HCT116 (cell line): ENCODE measurements at regions not wholly inside any gene's neighbourhood (a gene's known extent, or its start where the extent isn't known, plus 50 kb on each side); places are given as distances from the start of the nearest gene placed in this dataset.

Source experiments
- ATAC-seq: fragments of 200-7000 bp; cut with Tn5 transposase; 2 replicates; pipeline ENCODE4 v1.9.1; 2020; ENCODE audit warnings: mild to moderate bottlenecking, moderate library complexity
- BruUV-seq: library from RNA; stranded (reverse); fragments of 400-500 nt; replicated peaks from 2 replicates; lab custom pipeline; 2021; lab: Mats Ljungman, UMichigan
- CTCF ChIA-PET: fragments of 300-600 bp; sonication (Branson Sonifier 250); formaldehyde crosslinking; loops from one replicate; lab custom pipeline; 2021; ENCODE audit warnings: antibody characterized with exemption; lab: Charles Lee
- POLR2A ChIA-PET: fragments of 300-600, 350-600 bp; sonication (Branson Sonifier 250); formaldehyde crosslinking; loops from one replicate; lab custom pipeline; 2021; ENCODE audit warnings: antibody characterized with exemption; lab: Charles Lee
- RAD21 ChIA-PET, 2 experiments: fragments of 300-600 bp; sonication (Branson Sonifier 250); formaldehyde crosslinking; loops; one replicate each; lab custom pipeline; 2023; ENCODE audit warnings: low total read pairs in 2 of 2; ENCODE audit not compliant: uncharacterized antibody in 2 of 2, unreplicated experiment in 2 of 2, low non-redundant PET in 1 of 2; lab: Charles Lee
- DNase-seq: peaks from one replicate; pipeline ENCODE4 v3.0.0-alpha.2; 2010; ENCODE audit warnings: low read depth, low spot score
- H2AFZ ChIP-seq: fragments of 200-600 bp; shearing (Covaris generic), sonication (generic); 2 replicates; pipeline ENCODE4 v1.6.1; 2017; ENCODE audit warnings: low read depth, mixed run types, mixed read lengths, antibody characterized with exemption, low read length; ENCODE audit not compliant: poor library complexity, severe bottlenecking
- H3K27ac ChIP-seq: 2 replicates; pipeline ENCODE4 v1.5.1; 2012; ENCODE audit warnings: low read depth, low read length
- H3K27me3 ChIP-seq: fragments of 200-600 bp; sonication (generic); 2 replicates; pipeline ENCODE4 v1.6.1; 2016; ENCODE audit warnings: mixed run types, low read length, mixed read lengths; ENCODE audit not compliant: insufficient read depth
- H3K36me3 ChIP-seq, 2 experiments: fragments of 200-500 bp in 1 of 2; fragments of 200-600 bp in 1 of 2; sonication (Bioruptor generic) in 1 of 2; sonication (generic) in 1 of 2; 2 replicates each; pipeline versions ENCODE4 v1.5.1 to v1.6.1; 2014 to 2016; ENCODE audit warnings: low read length in 2 of 2, inconsistent platforms in 1 of 2, mixed read lengths in 1 of 2, mixed run types in 1 of 2; ENCODE audit not compliant: insufficient read depth in 2 of 2, control insufficient read depth in 1 of 2
- H3K4me1 ChIP-seq, 2 experiments: fragments of 200-600 bp in 1 of 2; sonication (generic) in 1 of 2; 2 replicates each; pipeline versions ENCODE4 v1.5.1 to v1.6.1; 2012 to 2017; ENCODE audit warnings: low read length in 2 of 2, inconsistent platforms in 1 of 2, mild to moderate bottlenecking in 1 of 2, mixed read lengths in 1 of 2, mixed run types in 1 of 2, moderate library complexity in 1 of 2; ENCODE audit not compliant: insufficient read depth in 2 of 2, control insufficient read depth in 1 of 2
- H3K4me2 ChIP-seq: fragments of 200-600 bp; sonication (generic); 2 replicates; pipeline ENCODE4 v1.6.1; 2017; ENCODE audit warnings: mixed run types, low read length, mixed read lengths
- H3K4me3 ChIP-seq, 2 experiments: fragments of 200-600 bp in 1 of 2; sonication (generic) in 1 of 2; replicated peaks in 1 of 2; 2 replicates each; pipeline ENCODE4 v1.5.1; 2011 to 2016; ENCODE audit warnings: low read length in 2 of 2, control low read depth in 1 of 2, low read depth in 1 of 2, mild to moderate bottlenecking in 1 of 2, mixed read lengths in 1 of 2, mixed run types in 1 of 2
- H3K79me2 ChIP-seq: fragments of 200-600 bp; sonication (generic); 2 replicates; pipeline ENCODE4 v1.6.1; 2017; ENCODE audit warnings: mild to moderate bottlenecking, mixed run types, low read length, moderate library complexity, mixed read lengths; ENCODE audit not compliant: insufficient read depth
- H3K9ac ChIP-seq: fragments of 200-600 bp; sonication (generic); 2 replicates; pipeline ENCODE4 v1.6.1; 2016; ENCODE audit warnings: low read length, mixed read lengths
- H3K9me2 ChIP-seq: fragments of 200-600 bp; sonication (generic), shearing (Covaris generic); 2 replicates; pipeline ENCODE4 v1.6.1; 2017; ENCODE audit warnings: mixed run types, mild to moderate bottlenecking, moderate library complexity; ENCODE audit not compliant: insufficient read depth
- H3K9me3 ChIP-seq, 2 experiments: fragments of 200-500 bp in 1 of 2; fragments of 200-600 bp in 1 of 2; sonication (Bioruptor generic) in 1 of 2; sonication (generic) in 1 of 2; 2 replicates each; pipeline ENCODE4 v1.6.1; 2014 to 2017; ENCODE audit warnings: low read length in 2 of 2, mixed read lengths in 2 of 2, inconsistent platforms in 1 of 2, low read depth in 1 of 2, mild to moderate bottlenecking in 1 of 2, mixed run types in 1 of 2, moderate library complexity in 1 of 2; ENCODE audit not compliant: control insufficient read depth in 1 of 2, insufficient read depth in 1 of 2
- H4K20me1 ChIP-seq: fragments of 200-600 bp; sonication (generic), shearing (Covaris generic); 2 replicates; pipeline ENCODE4 v1.6.1; 2017; ENCODE audit warnings: mixed run types, mild to moderate bottlenecking, moderate library complexity; ENCODE audit not compliant: insufficient read depth
- CEBPB ChIP-seq: IDR thresholded peaks from 2 replicates; pipeline ENCODE4 v1.6.1; 2012; ENCODE audit warnings: low read depth
- CTCF ChIP-seq, 3 experiments: fragments of 200-600 bp in 1 of 3; sonication (generic) in 1 of 3; IDR thresholded peaks in 2 of 3; conservative IDR thresholded peaks in 1 of 3; 2 replicates each; pipeline ENCODE4 v1.5.1; 2012 to 2017; ENCODE audit warnings: low read depth in 2 of 3, low read length in 2 of 3, antibody characterized with exemption in 1 of 3, borderline replicate concordance in 1 of 3, control low read depth in 1 of 3, mild to moderate bottlenecking in 1 of 3, mixed read lengths in 1 of 3, mixed run types in 1 of 3, moderate library complexity in 1 of 3; ENCODE audit not compliant: insufficient read depth in 1 of 3
- EGR1 ChIP-seq: IDR thresholded peaks from 2 replicates; pipeline ENCODE4 v1.6.1; 2012; ENCODE audit warnings: low read depth
- ELF1 ChIP-seq: IDR thresholded peaks from 2 replicates; pipeline ENCODE4 v1.6.1; 2012; ENCODE audit warnings: low read depth, borderline replicate concordance
- EZH2 ChIP-seq: fragments of 200-600 bp; sonication (generic); IDR thresholded peaks from 2 replicates; pipeline ENCODE4 v1.6.1; 2017; ENCODE audit warnings: antibody characterized with exemption, mixed run types
- EZH2phosphoT487 ChIP-seq: fragments of 200-600 bp; IDR thresholded peaks from 2 replicates; pipeline ENCODE4 v1.6.1; 2018; ENCODE audit warnings: antibody characterized with exemption, borderline replicate concordance
- FOSL1 ChIP-seq: IDR thresholded peaks from 2 replicates; pipeline ENCODE4 v1.6.1; 2012; ENCODE audit warnings: low read depth
- JUND ChIP-seq: IDR thresholded peaks from 2 replicates; pipeline ENCODE4 v1.6.1; 2012
- POLR2A ChIP-seq: IDR thresholded peaks from 2 replicates; pipeline ENCODE4 v1.7.0; 2011; ENCODE audit warnings: borderline replicate concordance; ENCODE audit not compliant: insufficient read depth, insufficient read length; ENCODE audit errors: extremely low read depth
- RAD21 ChIP-seq: IDR thresholded peaks from 2 replicates; pipeline ENCODE4 v1.6.1; 2012; ENCODE audit warnings: low read depth, mild to moderate bottlenecking
- REST ChIP-seq: IDR thresholded peaks from 2 replicates; pipeline ENCODE4 v1.6.1; 2012; ENCODE audit warnings: low read depth
- SIN3A ChIP-seq: IDR thresholded peaks from 2 replicates; pipeline ENCODE4 v1.6.1; 2012; ENCODE audit warnings: low read depth
- SP1 ChIP-seq: IDR thresholded peaks from 2 replicates; pipeline ENCODE4 v1.6.1; 2012; ENCODE audit warnings: low read depth
- TCF7L2 ChIP-seq: IDR thresholded peaks from 2 replicates; pipeline ENCODE4 v1.7.0; 2011; ENCODE audit warnings: borderline replicate concordance, inconsistent platforms; ENCODE audit not compliant: insufficient read depth, insufficient read length; ENCODE audit errors: extremely low read depth
- YY1 ChIP-seq: IDR thresholded peaks from 2 replicates; pipeline ENCODE4 v1.6.1; 2011; ENCODE audit warnings: low read length, low read depth, moderate library complexity, mild to moderate bottlenecking; ENCODE audit not compliant: insufficient replicate concordance; ENCODE audit errors: extremely low read depth
- ZFX ChIP-seq: fragments of 450-650 bp; IDR thresholded peaks from 2 replicates; pipeline ENCODE4 v1.6.1; 2017
- ZNF274 ChIP-seq: fragments of 200-500 bp; sonication (Bioruptor generic); IDR thresholded peaks from 2 replicates; pipeline ENCODE4 v1.6.1; 2014; ENCODE audit warnings: mild to moderate bottlenecking, low read depth, low read length, inconsistent platforms
- intact Hi-C: fragments of 100-400 bp; cut with micrococcal nuclease; formaldehyde crosslinking; loops from 2 replicates; pipeline ENCODE4 v1.10.0; 2022
- TF ChIP-seq, protein P1 (sequence below): IDR thresholded peaks from 2 replicates; pipeline ENCODE4 v1.6.1; 2012
- TF ChIP-seq, protein P2 (sequence below): IDR thresholded peaks from 2 replicates; pipeline ENCODE4 v1.6.1; 2011; ENCODE audit warnings: mild to moderate bottlenecking, low read length, moderate library complexity; ENCODE audit not compliant: insufficient replicate concordance; ENCODE audit errors: extremely low read depth
- TF ChIP-seq, protein P3 (sequence below): IDR thresholded peaks from 2 replicates; pipeline ENCODE4 v1.6.1; 2012

DNA sequence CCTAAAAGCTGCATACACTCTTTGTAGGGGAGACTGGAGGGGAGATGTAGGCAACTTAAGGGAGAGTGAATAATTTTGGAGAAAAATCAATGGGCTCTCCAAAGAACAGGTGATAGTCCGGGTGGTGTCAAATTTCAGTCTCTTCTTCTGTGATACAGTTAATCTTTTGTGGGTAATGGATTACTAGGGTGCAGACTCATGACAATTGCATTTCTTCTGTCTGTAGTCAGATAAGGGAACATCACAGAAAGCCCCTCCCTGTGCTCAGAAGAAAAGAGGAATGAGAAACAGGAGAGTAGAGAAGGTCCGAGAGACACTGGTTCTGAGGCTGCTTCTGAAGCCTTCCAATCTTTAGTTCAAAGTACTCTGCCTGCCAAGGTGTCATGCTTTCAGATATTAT lies 1140.7 kb upstream of the LRRN3 start:
- Histone ChIP-seq H4K20me1 (no peaks in the 10 kb centered on the region), H3K27ac (no peak overlapping the region), H3K27me3 (no peaks in the 10 kb centered on the region), H3K79me2 (no peaks in the 10 kb centered on the region)
- TF ChIP-seq EZH2phosphoT487 (no peak), EZH2 (no peak), SP1 (no peak), CTCF (IDR thresholded peaks at IDR 0.05 in 2 of 3, conservative IDR thresholded peaks at IDR 0.05 in 1 of 3; ENCODE audit: borderline replicate concordance in 1 of 3, insufficient read depth in 1 of 3, low read depth in 2 of 3, low read length in 2 of 3) (no peak), YY1 (no peak), ZNF274 (no peak), REST (no peak), ZFX (no peak), TCF7L2 (no peak), FOSL1 (no peak), EGR1 (no peak), CEBPB (no peak), POLR2A (no peak), SIN3A (no peak), ELF1 (no peak), JUND (no peak), RAD21 (no peak)
- TF ChIP-seq, protein P1, sequence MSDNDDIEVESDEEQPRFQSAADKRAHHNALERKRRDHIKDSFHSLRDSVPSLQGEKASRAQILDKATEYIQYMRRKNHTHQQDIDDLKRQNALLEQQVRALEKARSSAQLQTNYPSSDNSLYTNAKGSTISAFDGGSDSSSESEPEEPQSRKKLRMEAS, result no peak
- TF ChIP-seq, protein P2, sequence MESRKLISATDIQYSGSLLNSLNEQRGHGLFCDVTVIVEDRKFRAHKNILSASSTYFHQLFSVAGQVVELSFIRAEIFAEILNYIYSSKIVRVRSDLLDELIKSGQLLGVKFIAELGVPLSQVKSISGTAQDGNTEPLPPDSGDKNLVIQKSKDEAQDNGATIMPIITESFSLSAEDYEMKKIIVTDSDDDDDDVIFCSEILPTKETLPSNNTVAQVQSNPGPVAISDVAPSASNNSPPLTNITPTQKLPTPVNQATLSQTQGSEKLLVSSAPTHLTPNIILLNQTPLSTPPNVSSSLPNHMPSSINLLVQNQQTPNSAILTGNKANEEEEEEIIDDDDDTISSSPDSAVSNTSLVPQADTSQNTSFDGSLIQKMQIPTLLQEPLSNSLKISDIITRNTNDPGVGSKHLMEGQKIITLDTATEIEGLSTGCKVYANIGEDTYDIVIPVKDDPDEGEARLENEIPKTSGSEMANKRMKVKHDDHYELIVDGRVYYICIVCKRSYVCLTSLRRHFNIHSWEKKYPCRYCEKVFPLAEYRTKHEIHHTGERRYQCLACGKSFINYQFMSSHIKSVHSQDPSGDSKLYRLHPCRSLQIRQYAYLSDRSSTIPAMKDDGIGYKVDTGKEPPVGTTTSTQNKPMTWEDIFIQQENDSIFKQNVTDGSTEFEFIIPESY, result no peak
- TF ChIP-seq, protein P3, sequence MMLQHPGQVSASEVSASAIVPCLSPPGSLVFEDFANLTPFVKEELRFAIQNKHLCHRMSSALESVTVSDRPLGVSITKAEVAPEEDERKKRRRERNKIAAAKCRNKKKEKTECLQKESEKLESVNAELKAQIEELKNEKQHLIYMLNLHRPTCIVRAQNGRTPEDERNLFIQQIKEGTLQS, result no peak
- TF ChIP-seq, all 23 proteins: peak for 0
- RAD21 ChIA-PET, result no interaction called here
- POLR2A ChIA-PET, result no interaction called here
- no peak overlapping the region for H3K4me3 ChIP-seq
- no peaks in the 10 kb centered on the region for H3K9me3 ChIP-seq
- ATAC-seq (no peak), DNase-seq (no peak)
- no peak overlapping the region for H2AFZ ChIP-seq
- H3K9me2 ChIP-seq, result no peaks in the 10 kb centered on the region
- no peak overlapping the region for H3K9ac ChIP-seq
- H3K36me3 ChIP-seq, result no peaks in the 10 kb centered on the region
- intact Hi-C loops, result no loop called here
- no peak overlapping the region for H3K4me2 ChIP-seq
- BruUV-seq, result no TSS peak
- CTCF ChIA-PET, result no interaction called here
- H3K4me1 ChIP-seq, result no peaks in the 10 kb centered on the region
